ENCODE measurements at regions not wholly inside any gene's neighbourhood (a gene's known extent, or its start where the extent isn't known, plus 50 kb on each side); places are given as distances from the start of the nearest gene placed in this dataset.
A peak's percentile ranks its signal among the peaks of the same experiment; 100 is the strongest.

GRCh38 chr21:15425049-15425448 is 304.7 kb upstream of the USP25 start:
- no peak for TF ChIP-seq CTCF (IDR thresholded peaks at IDR 0.05; ENCODE audit: unreplicated experiment)
- ChIA-PET CTCF (no interaction called here), POLR2A (interaction anchor here (0.8 kb wide), 1 partner anchor 563 kb away, joined by 3 read pairs; no protein-coding TSS in a partner anchor)
- H3K4me3 Mint-ChIP-seq (ENCODE audit: unreplicated experiment): no peak overlapping the region
- H3K4me1 Mint-ChIP-seq (ENCODE audit: insufficient read depth, unreplicated experiment): peaks cover 21% of the 10 kb centered on the region
- no peaks in the 10 kb centered on the region for H3K9me3 Mint-ChIP-seq (ENCODE audit: unreplicated experiment)
- intact Hi-C loops (cut with micrococcal nuclease): no loop called here
- no peaks in the 10 kb centered on the region for H3K27me3 Mint-ChIP-seq (ENCODE audit: insufficient read depth, unreplicated experiment)
- H3K36me3 Mint-ChIP-seq (ENCODE audit: insufficient read depth, unreplicated experiment): no peaks in the 10 kb centered on the region
- BruUV-seq (replicated peaks): no TSS peak
- DNase-seq (ENCODE audit: unreplicated experiment): no peak
- H3K27ac Mint-ChIP-seq (ENCODE audit: low read depth, unreplicated experiment): no peak overlapping the region

DNA sequence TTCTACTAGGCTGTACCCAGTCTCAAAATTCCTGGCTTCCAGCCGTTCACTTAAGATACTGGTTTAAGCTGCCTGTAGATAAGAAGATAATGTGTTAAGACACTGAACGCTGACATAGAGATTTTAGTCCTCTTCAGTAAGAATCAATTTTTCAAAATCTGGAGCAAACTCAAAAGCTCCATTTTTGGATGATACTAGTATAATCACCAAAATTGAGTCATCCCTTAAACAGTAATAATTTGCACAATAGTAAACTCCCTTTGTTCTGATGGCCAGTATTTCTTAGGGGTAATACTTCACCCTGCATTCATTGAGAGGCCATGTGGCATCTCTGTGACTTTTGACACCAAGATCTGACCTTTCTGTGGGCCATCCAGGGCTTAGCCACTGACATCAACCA is 299.8 kb upstream of the USP25 start:
- Mint-ChIP-seq H3K27ac (ENCODE audit: low read depth, unreplicated experiment) (no peak overlapping the region), H3K9me3 (ENCODE audit: unreplicated experiment) (no peaks in the 10 kb centered on the region), H3K27me3 (ENCODE audit: insufficient read depth, unreplicated experiment) (no peaks in the 10 kb centered on the region), H3K4me3 (ENCODE audit: unreplicated experiment) (no peak overlapping the region), H3K36me3 (ENCODE audit: insufficient read depth, unreplicated experiment) (no peaks in the 10 kb centered on the region), H3K4me1 (ENCODE audit: insufficient read depth, unreplicated experiment) (peaks cover 6% of the 10 kb centered on the region)
- TF ChIP-seq CTCF (IDR thresholded peaks at IDR 0.05; ENCODE audit: unreplicated experiment): no peak
- ChIA-PET CTCF (interaction anchor here (0.6 to 1.4 kb wide), 2 partner anchors 123 to 507 kb away, joined by 3 to 5 read pairs; no protein-coding TSS in a partner anchor), POLR2A (interaction anchor here (1.1 kb wide), 1 partner anchor 8 kb away, joined by 3 read pairs; no protein-coding TSS in a partner anchor)
- DNase-seq (ENCODE audit: unreplicated experiment): no peak
- no TSS peak for BruUV-seq (replicated peaks)
- intact Hi-C loops (cut with micrococcal nuclease): no loop called here

DNA sequence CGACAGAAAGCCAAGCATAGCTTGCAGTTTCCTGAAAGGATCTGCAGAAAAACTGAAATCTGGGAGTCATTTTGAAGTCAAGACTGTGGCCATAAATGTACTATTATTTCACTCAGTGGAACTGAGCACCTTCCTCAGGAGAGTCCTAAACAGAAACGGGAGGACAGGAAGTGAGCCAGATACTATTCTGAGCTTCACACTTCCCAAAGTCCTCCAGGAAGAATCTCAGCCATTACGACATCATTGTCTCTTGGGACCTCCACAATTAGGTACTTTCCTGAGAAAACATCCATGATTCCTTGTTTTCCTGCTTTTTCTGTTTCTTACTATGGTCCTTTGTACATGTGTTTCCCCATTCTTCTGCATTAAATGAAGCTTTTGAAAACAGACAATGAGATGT is 299.2 kb upstream of the USP25 start:
- no TSS peak for BruUV-seq (replicated peaks)
- peak; percentile 39 for DNase-seq (ENCODE audit: unreplicated experiment)
- CTCF ChIA-PET: interaction anchor here (0.9 to 1.4 kb wide), 2 partner anchors 57 to 123 kb away, joined by 3 to 5 read pairs; no protein-coding TSS in a partner anchor
- peaks cover 6% of the 10 kb centered on the region for H3K4me1 Mint-ChIP-seq (ENCODE audit: insufficient read depth, unreplicated experiment)
- no peak for TF ChIP-seq CTCF (IDR thresholded peaks at IDR 0.05; ENCODE audit: unreplicated experiment)
- H3K27me3 Mint-ChIP-seq (ENCODE audit: insufficient read depth, unreplicated experiment): no peaks in the 10 kb centered on the region
- POLR2A ChIA-PET: interaction anchor here (1.1 kb wide), 1 partner anchor 9 kb away, joined by 3 read pairs; no protein-coding TSS in a partner anchor
- no peak overlapping the region for H3K27ac Mint-ChIP-seq (ENCODE audit: low read depth, unreplicated experiment)
- no peaks in the 10 kb centered on the region for H3K9me3 Mint-ChIP-seq (ENCODE audit: unreplicated experiment)
- H3K4me3 Mint-ChIP-seq (ENCODE audit: unreplicated experiment): no peak overlapping the region
- intact Hi-C loops (cut with micrococcal nuclease): no loop called here
- no peaks in the 10 kb centered on the region for H3K36me3 Mint-ChIP-seq (ENCODE audit: insufficient read depth, unreplicated experiment)

DNA sequence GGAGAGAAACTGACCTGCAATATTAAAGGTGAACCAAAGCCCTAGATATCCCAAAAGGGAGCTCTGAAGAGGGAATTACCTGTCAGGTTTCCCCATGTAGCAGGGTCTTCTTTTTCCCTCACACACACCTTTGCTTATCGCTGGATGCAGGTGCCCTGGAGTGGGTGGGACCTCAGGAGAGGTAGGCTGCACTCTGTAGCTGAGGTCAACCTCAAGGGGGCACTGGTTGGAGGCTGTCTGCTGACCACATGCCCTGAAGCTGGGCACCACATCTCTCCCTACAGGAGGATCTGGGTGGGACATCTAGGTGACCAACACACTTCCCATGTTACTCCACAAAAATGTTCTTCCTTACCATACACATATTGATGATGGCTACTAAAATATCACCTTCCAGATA is 298.7 kb upstream of the USP25 start:
- intact Hi-C loops (cut with micrococcal nuclease): no loop called here
- DNase-seq (ENCODE audit: unreplicated experiment): no peak
- Mint-ChIP-seq H3K9me3 (ENCODE audit: unreplicated experiment) (no peaks in the 10 kb centered on the region), H3K4me3 (ENCODE audit: unreplicated experiment) (no peak overlapping the region), H3K4me1 (ENCODE audit: insufficient read depth, unreplicated experiment) (peaks cover 6% of the 10 kb centered on the region), H3K27me3 (ENCODE audit: insufficient read depth, unreplicated experiment) (no peaks in the 10 kb centered on the region), H3K36me3 (ENCODE audit: insufficient read depth, unreplicated experiment) (no peaks in the 10 kb centered on the region), H3K27ac (ENCODE audit: low read depth, unreplicated experiment) (no peak overlapping the region)
- POLR2A ChIA-PET: interaction anchor here (1.1 to 2.4 kb wide), 2 partner anchors 8 to 9 kb away, joined by 3 to 9 read pairs; no protein-coding TSS in a partner anchor
- no peak for TF ChIP-seq CTCF (IDR thresholded peaks at IDR 0.05; ENCODE audit: unreplicated experiment)
- no TSS peak for BruUV-seq (replicated peaks)
- CTCF ChIA-PET: interaction anchor here (0.6 to 0.9 kb wide), 2 partner anchors 57 to 380 kb away, joined by 3 to 5 read pairs; no protein-coding TSS in a partner anchor

Data from MCF 10A (cell line).